Ascending aorta (tissue), 2 donors: ENCODE measurements at regions not wholly inside any gene's neighbourhood (a gene's known extent, or its start where the extent isn't known, plus 50 kb on each side); places are given as distances from the start of the nearest gene placed in this dataset.
"Not testable (repeated sequence)": the region's sequence is repeated elsewhere in the genome, so short reads cannot be mapped to it uniquely, and the experiment has no call there.

Experiments used
- DNase-seq, 2 donors: peaks; one replicate each; pipeline ENCODE4 v3.0.0-alpha.2; 2019; ENCODE audit warnings: low spot score in 2 of 2
- H3K27ac ChIP-seq, 2 donors: fragments of 200-600 bp; sonication (generic); one replicate each; pipeline ENCODE4 v1.5.1; 2016 to 2017; ENCODE audit warnings: mild to moderate bottlenecking in 1 of 2
- H3K27me3 ChIP-seq: fragments of 200-600 bp; sonication (generic); one replicate; pipeline ENCODE4 v1.5.1; 2017
- H3K36me3 ChIP-seq, 2 donors: fragments of 200-600 bp; sonication (generic); one replicate each; pipeline ENCODE4 v1.5.1; 2016
- H3K4me1 ChIP-seq, 2 donors: fragments of 200-600 bp; sonication (generic); one replicate each; pipeline ENCODE4 v1.5.1; 2016 to 2017; ENCODE audit warnings: mild to moderate bottlenecking in 1 of 2
- H3K4me3 ChIP-seq, 2 donors: fragments of 200-600 bp; sonication (generic); one replicate each; pipeline ENCODE4 v1.5.1; 2016 to 2017; ENCODE audit warnings: mild to moderate bottlenecking in 1 of 2
- H3K9me3 ChIP-seq, 2 donors: fragments of 200-600 bp; sonication (generic); one replicate each; pipeline ENCODE4 v1.5.1; 2016
- intact Hi-C: fragments of 100-400 bp; cut with DNase I; formaldehyde crosslinking; loops from one replicate; pipeline ENCODE4 v1.15.1; 2023
- TF ChIP-seq, protein P1 (sequence below), 3 experiments: fragments of 200-600 bp in 2 of 3; fragments of 450-650 bp in 1 of 3; sonication (generic) in 2 of 3; IDR thresholded peaks; one replicate each; pipeline ENCODE4 v1.5.1; 2016 to 2019; ENCODE audit warnings: antibody characterized with exemption in 3 of 3, mild to moderate bottlenecking in 1 of 3, moderate library complexity in 1 of 3

- TF ChIP-seq, protein P1, sequence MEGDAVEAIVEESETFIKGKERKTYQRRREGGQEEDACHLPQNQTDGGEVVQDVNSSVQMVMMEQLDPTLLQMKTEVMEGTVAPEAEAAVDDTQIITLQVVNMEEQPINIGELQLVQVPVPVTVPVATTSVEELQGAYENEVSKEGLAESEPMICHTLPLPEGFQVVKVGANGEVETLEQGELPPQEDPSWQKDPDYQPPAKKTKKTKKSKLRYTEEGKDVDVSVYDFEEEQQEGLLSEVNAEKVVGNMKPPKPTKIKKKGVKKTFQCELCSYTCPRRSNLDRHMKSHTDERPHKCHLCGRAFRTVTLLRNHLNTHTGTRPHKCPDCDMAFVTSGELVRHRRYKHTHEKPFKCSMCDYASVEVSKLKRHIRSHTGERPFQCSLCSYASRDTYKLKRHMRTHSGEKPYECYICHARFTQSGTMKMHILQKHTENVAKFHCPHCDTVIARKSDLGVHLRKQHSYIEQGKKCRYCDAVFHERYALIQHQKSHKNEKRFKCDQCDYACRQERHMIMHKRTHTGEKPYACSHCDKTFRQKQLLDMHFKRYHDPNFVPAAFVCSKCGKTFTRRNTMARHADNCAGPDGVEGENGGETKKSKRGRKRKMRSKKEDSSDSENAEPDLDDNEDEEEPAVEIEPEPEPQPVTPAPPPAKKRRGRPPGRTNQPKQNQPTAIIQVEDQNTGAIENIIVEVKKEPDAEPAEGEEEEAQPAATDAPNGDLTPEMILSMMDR (IDR thresholded peaks at IDR 0.05): no peak
- no peaks in the 10 kb centered on the region for H3K9me3 ChIP-seq
- no peaks in the 10 kb centered on the region for H3K36me3 ChIP-seq
- no peaks in the 10 kb centered on the region for H3K4me1 ChIP-seq
- no peak for DNase-seq
- no peaks in the 10 kb centered on the region for H3K27me3 ChIP-seq
- intact Hi-C loops: loop anchor here (5.0 kb wide), 1 partner anchor 285 kb away; no protein-coding TSS in a partner anchor
- H3K4me3 ChIP-seq: no peak overlapping the region
- no peak overlapping the region for H3K27ac ChIP-seq
Observed at GRCh38 chr7:29637374-29637773, 73.7 kb downstream of the PRR15 start.

- not testable (repeated sequence) for H3K36me3 ChIP-seq, H3K4me1 ChIP-seq, DNase-seq, H3K27ac ChIP-seq, H3K4me3 ChIP-seq, H3K27me3 ChIP-seq, H3K9me3 ChIP-seq
- intact Hi-C loops: loop anchor here (5.0 kb wide), 1 partner anchor 283 kb away; no protein-coding TSS in a partner anchor
Observed at GRCh38 chr7:29638841-29639240, 75.2 kb downstream of the PRR15 start.

- Histone ChIP-seq H3K9me3 (no peaks in the 10 kb centered on the region), H3K36me3 (no peaks in the 10 kb centered on the region), H3K27ac (no peak overlapping the region), H3K27me3 (no peaks in the 10 kb centered on the region), H3K4me3 (no peak overlapping the region), H3K4me1 (no peaks in the 10 kb centered on the region)
- intact Hi-C loops: loop anchor here (5.0 kb wide), 1 partner anchor 283 kb away; no protein-coding TSS in a partner anchor
- DNase-seq: no peak
- TF ChIP-seq, protein P1 (IDR thresholded peaks at IDR 0.05): no peak
Observed at GRCh38 chr7:29639386-29639785, 75.8 kb downstream of the PRR15 start.

GRCh38 chr7:29639886-29640595, 76.4 kb downstream of the PRR15 start:
- intact Hi-C loops: loop anchor here (5.0 kb wide), 1 partner anchor 282 kb away; no protein-coding TSS in a partner anchor
- H3K27me3 ChIP-seq: no peaks in the 10 kb centered on the region
- no peak overlapping the region for H3K27ac ChIP-seq
- H3K36me3 ChIP-seq: no peaks in the 10 kb centered on the region
- no peak overlapping the region for H3K4me3 ChIP-seq
- DNase-seq: no peak
- H3K9me3 ChIP-seq: no peaks in the 10 kb centered on the region
- TF ChIP-seq, protein P1 (IDR thresholded peaks at IDR 0.05): no peak
- no peaks in the 10 kb centered on the region for H3K4me1 ChIP-seq

- Histone ChIP-seq H3K36me3 (no peaks in the 10 kb centered on the region), H3K27me3 (no peaks in the 10 kb centered on the region), H3K4me3 (no peak overlapping the region), H3K4me1 (no peaks in the 10 kb centered on the region), H3K27ac (no peak overlapping the region), H3K9me3 (no peaks in the 10 kb centered on the region)
- TF ChIP-seq, protein P1 (IDR thresholded peaks at IDR 0.05): no peak
- intact Hi-C loops: no loop called here
- DNase-seq: no peak
Observed at GRCh38 chr7:29641651-29642050, 78.0 kb downstream of the PRR15 start.

GRCh38 chr7:29642494-29643155, 79.0 kb downstream of the PRR15 start:
- intact Hi-C loops: no loop called here
- TF ChIP-seq, protein P1 (IDR thresholded peaks at IDR 0.05): no peak
- Histone ChIP-seq H3K36me3 (no peaks in the 10 kb centered on the region), H3K4me3 (no peak overlapping the region), H3K4me1 (no peaks in the 10 kb centered on the region), H3K9me3 (no peaks in the 10 kb centered on the region), H3K27me3 (no peaks in the 10 kb centered on the region), H3K27ac (no peak overlapping the region)
- no peak for DNase-seq

DNA sequence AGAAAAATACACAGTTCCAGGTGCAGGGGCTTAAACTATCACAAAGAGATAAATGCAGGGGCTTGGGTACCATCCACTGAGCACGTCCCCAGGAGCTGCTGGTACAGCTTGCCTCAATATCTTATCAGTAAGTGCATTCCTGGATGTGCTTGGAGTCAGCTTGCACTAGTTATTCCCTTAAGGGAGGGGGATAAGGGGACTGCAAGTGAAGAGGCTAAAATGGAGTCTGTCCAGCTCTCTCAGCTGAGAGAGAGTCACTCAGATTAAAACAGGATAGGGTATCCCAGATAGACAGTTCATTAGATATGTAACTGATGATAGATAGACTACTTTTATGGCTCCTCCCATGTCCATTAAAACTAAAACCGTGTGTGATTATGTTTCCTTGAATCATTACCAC, 82.5 kb downstream of the PRR15 start:
- H3K4me3 ChIP-seq, intact Hi-C loops: not testable (repeated sequence)

More for the DNA sequence above, 82.5 kb downstream of the PRR15 start:
- not testable (repeated sequence) for H3K27me3 ChIP-seq, H3K9me3 ChIP-seq, H3K27ac ChIP-seq, H3K36me3 ChIP-seq, DNase-seq, H3K4me1 ChIP-seq
